Ascending aorta (tissue), 2 donors: ENCODE measurements at regions not wholly inside any gene's neighbourhood (a gene's known extent, or its start where the extent isn't known, plus 50 kb on each side); places are given as distances from the start of the nearest gene placed in this dataset.

Experiments
- DNase-seq, 2 donors: peaks; one replicate each; pipeline ENCODE4 v3.0.0-alpha.2; 2019; ENCODE audit warnings: low spot score in 2 of 2
- H3K27ac ChIP-seq, 2 donors: fragments of 200-600 bp; sonication (generic); one replicate each; pipeline ENCODE4 v1.5.1; 2016 to 2017; ENCODE audit warnings: mild to moderate bottlenecking in 1 of 2
- H3K27me3 ChIP-seq: fragments of 200-600 bp; sonication (generic); one replicate; pipeline ENCODE4 v1.5.1; 2017
- H3K36me3 ChIP-seq, 2 donors: fragments of 200-600 bp; sonication (generic); one replicate each; pipeline ENCODE4 v1.5.1; 2016
- H3K4me1 ChIP-seq, 2 donors: fragments of 200-600 bp; sonication (generic); one replicate each; pipeline ENCODE4 v1.5.1; 2016 to 2017; ENCODE audit warnings: mild to moderate bottlenecking in 1 of 2
- H3K4me3 ChIP-seq, 2 donors: fragments of 200-600 bp; sonication (generic); one replicate each; pipeline ENCODE4 v1.5.1; 2016 to 2017; ENCODE audit warnings: mild to moderate bottlenecking in 1 of 2
- H3K9me3 ChIP-seq, 2 donors: fragments of 200-600 bp; sonication (generic); one replicate each; pipeline ENCODE4 v1.5.1; 2016
- CTCF ChIP-seq, 3 experiments: fragments of 200-600 bp in 2 of 3; fragments of 450-650 bp in 1 of 3; sonication (generic) in 2 of 3; IDR thresholded peaks; one replicate each; pipeline ENCODE4 v1.5.1; 2016 to 2019; ENCODE audit warnings: antibody characterized with exemption in 3 of 3, mild to moderate bottlenecking in 1 of 3, moderate library complexity in 1 of 3
- intact Hi-C: fragments of 100-400 bp; cut with DNase I; formaldehyde crosslinking; loops from one replicate; pipeline ENCODE4 v1.15.1; 2023

DNA sequence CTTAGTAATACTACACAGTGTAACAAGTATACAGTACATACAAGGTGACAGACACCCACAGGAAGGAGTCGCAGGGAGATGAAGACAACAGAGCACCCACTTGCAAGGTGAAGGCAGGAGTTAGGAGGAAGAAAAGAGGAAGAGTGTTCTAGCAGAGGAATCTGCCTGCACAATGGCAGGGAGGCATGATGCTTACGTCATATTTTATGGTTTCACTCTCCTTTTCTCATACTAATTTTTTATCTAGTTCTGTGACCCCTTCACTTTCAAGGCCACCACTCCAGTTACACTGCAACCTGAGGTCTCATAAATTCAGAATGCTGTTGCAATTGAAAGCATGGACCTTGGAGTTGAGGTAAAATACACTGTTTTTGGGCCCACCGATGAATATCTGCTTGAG lies 331.7 kb downstream of the MEIS1 start:
- intact Hi-C loops = no loop called here
- Histone ChIP-seq H3K27me3 (no peaks in the 10 kb centered on the region), H3K4me1 (no peaks in the 10 kb centered on the region), H3K27ac (no peak overlapping the region), H3K36me3 (no peaks in the 10 kb centered on the region), H3K9me3 (no peaks in the 10 kb centered on the region), H3K4me3 (no peak overlapping the region)
- TF ChIP-seq CTCF (IDR thresholded peaks at IDR 0.05) = no peak
- DNase-seq = no peak

- intact Hi-C loops = no loop called here
- Histone ChIP-seq H3K27me3 (no peaks in the 10 kb centered on the region), H3K4me1 (no peaks in the 10 kb centered on the region), H3K4me3 (no peak overlapping the region), H3K27ac (no peak overlapping the region), H3K9me3 (no peaks in the 10 kb centered on the region), H3K36me3 (no peaks in the 10 kb centered on the region)
- TF ChIP-seq CTCF (IDR thresholded peaks at IDR 0.05) = no peak
- DNase-seq = no peak
Observed at GRCh38 chr2:66771359-66771976, 336.5 kb downstream of the MEIS1 start.

- no peak overlapping the region for H3K4me3 ChIP-seq
- no peak for DNase-seq
- no peaks in the 10 kb centered on the region for H3K27me3 ChIP-seq
- no peaks in the 10 kb centered on the region for H3K9me3 ChIP-seq
- TF ChIP-seq CTCF (IDR thresholded peaks at IDR 0.05) = no peak
- no peaks in the 10 kb centered on the region for H3K4me1 ChIP-seq
- no peak overlapping the region for H3K27ac ChIP-seq
- no peaks in the 10 kb centered on the region for H3K36me3 ChIP-seq
- intact Hi-C loops = no loop called here
Observed at GRCh38 chr2:66772618-66773017, 337.7 kb downstream of the MEIS1 start.

DNA sequence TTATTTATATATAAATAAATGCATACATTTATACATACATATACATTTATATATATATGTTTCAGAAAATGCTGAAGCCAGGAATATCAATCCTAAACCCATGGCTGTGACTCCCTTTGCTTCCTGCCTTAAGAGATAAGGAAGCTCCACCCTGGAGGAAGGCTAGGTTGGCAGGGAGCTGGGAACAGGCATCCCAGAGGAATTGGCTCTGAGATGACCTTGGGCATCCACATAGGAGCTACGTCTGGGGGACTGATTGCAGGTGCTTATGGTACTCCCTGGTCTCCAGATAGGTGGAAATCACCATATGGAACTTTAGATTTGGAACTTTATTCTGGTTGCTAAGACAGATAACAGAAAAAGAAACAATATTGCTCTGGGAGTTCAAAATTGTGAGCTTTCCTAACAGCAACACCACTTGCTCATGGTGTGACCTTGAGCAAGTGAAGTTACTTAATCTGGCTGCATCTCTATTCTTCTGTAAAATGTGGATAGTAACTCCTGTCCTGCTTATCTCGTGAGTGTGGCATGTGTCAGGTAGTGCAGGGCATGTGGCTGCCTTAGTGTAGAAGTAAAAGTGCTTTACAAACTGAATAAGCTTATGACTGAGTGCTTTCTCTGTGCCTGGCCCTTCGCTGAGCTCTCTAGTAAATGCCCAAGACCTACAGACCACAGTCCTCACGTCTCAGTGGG lies 341.0 kb downstream of the MEIS1 start:
- DNase-seq = no peak
- intact Hi-C loops = no loop called here
- Histone ChIP-seq H3K9me3 (no peaks in the 10 kb centered on the region), H3K4me3 (no peak overlapping the region), H3K27me3 (no peaks in the 10 kb centered on the region), H3K36me3 (no peaks in the 10 kb centered on the region), H3K4me1 (no peaks in the 10 kb centered on the region), H3K27ac (peak overlapping the region in 1 of 2 donors; percentile 2)
- TF ChIP-seq CTCF (IDR thresholded peaks at IDR 0.05) = no peak

- intact Hi-C loops = no loop called here
- no peak for DNase-seq
- H3K36me3 ChIP-seq = no peaks in the 10 kb centered on the region
- no peak overlapping the region for H3K27ac ChIP-seq
- H3K4me3 ChIP-seq = no peak overlapping the region
- no peak for TF ChIP-seq CTCF (IDR thresholded peaks at IDR 0.05)
- H3K4me1 ChIP-seq = no peaks in the 10 kb centered on the region
- H3K9me3 ChIP-seq = no peaks in the 10 kb centered on the region
- H3K27me3 ChIP-seq = no peaks in the 10 kb centered on the region
Observed at GRCh38 chr2:66781804-66782203, 346.9 kb downstream of the MEIS1 start.
